G401 (cell line): ENCODE measurements at regions not wholly inside any gene's neighbourhood (a gene's known extent, or its start where the extent isn't known, plus 50 kb on each side); places are given as distances from the start of the nearest gene placed in this dataset.

ENCODE experiments used
- DNase-seq: peaks from one replicate; pipeline ENCODE4 v3.0.0-alpha.2; 2015; ENCODE audit warnings: low spot score
- in situ Hi-C: cut with HindIII; loops from 2 replicates; pipeline ENCODE4 v1.10.0; 2016; ENCODE audit warnings: low sequenced_read_pairs, mixed read lengths

DNA sequence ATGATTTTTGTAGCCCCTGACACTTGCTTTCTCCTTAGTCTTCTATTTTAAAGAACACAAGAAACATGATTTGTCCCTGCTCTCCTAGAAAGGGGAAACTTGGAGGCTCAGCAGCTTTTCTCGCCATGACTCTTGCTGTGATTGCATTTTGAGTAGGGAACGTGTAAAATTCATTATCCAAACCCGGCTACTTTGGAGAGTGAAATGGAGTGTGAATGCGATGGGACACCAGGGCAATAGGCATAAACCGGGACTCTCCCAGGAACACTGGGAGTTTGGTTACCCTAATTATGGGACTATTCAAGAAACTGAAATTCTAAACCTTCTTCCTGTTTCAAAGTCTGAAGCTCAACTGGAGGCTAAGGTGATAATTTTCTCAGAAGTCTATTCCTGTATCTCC, 181.7 kb upstream of the RFC3 start:
- DNase-seq: no peak
- in situ Hi-C loops: no loop called here

DNA sequence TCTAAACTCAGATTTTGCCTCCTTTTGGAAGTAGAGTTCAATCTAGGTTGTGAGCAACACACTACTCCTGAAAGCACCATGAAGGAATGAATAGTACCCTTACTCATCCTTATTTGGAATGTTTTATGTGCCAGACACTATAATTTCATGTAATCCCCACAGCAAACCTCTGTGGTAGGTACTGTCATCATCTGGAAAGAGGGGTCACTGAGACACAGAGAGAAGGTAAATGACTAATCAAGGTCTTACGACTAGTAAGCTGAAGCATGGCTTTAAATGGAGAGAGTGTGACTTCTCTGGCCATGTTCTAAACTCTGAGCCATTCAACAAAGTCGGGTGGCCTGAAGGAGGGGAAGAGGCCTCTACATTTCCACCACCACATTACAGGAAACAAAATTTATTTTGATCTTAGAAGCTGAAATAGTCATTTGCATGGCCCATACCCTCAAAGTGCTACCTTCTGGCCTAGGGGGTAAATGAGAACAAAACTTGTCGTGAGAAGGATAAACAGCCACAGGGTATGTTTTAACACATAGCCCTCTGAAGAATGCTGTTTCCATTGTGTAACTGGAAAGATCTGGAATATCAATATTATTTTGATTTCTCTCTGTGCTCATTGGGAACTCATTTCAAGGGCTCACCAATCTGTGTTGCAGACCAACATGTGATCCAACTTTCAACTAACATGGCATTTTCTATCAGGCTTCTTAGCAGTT, 180.8 kb upstream of the RFC3 start:
- in situ Hi-C loops: no loop called here
- no peak for DNase-seq

DNA sequence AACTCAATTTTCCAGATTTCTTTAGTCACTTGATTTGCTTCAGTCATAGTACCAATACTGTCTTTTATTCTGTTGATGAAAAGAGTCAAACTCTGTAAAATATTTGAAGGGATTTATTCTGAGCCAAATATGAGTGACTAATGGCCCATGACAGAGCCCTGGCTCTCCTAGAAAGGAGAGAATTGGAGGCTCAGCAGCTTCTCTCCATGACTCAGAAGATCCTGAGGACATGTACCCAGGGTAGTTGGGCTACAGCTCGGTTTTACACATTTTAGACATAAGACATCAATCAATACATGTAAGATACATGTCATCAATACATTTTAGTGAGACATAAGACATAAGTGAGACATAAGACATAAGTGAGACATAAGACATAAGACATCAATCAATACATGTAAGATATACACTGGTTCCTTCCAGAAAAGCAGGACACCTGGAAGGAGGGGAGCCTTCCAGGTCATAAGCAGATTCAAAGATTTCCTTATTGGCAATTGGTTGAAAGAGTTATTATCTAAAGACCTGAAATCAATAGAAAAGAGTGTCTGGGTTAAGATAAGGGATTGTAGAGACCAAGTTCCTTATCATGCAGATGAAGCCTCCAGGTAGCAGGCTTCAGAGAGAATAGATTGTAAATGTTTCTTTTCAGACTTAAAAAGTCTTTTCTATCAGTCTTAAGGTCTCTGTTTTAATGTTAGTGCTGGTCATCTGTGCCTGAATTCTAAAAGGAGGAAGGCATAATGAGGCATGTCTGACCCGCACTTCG, 179.8 kb upstream of the RFC3 start:
- in situ Hi-C loops: no loop called here
- no peak for DNase-seq

DNA sequence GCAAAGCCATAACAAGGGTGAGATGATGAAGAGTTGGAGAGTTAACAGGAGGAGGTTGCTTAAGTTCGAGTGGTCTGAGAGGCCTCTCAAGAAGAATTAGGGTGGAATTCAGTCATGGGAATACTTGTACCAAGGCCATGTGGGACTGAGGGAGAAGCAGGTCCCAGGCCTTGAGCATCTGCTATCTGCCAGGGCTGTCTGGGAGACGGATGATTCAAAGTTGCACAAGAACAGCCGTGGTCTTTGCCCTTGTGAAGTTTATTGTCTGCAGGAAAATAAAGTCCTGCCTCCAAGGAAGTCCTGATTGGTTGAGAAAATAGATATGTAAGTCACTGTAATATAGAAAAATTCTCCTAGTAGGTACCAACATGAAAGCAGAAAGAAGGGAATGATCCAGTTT, 178.8 kb upstream of the RFC3 start:
- in situ Hi-C loops: no loop called here
- DNase-seq: no peak

DNA sequence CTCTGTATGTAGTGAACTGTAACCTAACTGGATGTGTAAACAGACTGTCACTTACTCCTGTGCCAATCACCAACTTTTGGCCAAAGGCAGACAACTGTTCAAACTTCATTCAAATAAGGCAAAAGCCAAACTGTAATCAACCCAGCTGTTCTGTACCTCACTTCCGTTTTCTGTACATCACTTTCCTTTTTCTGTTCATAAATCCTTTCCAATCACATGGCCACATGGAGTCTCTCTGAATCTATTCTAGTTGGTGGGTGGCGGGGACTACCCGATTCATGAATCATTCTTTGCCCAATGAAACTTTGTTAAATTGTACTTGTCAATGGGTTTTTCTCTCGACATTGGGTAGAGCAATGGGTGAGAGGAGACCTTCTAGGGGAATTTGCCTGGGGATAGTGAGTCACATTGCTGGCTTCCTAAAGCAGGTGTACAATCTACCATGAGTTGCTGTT, 178.3 kb upstream of the RFC3 start:
- in situ Hi-C loops: no loop called here
- no peak for DNase-seq

DNA sequence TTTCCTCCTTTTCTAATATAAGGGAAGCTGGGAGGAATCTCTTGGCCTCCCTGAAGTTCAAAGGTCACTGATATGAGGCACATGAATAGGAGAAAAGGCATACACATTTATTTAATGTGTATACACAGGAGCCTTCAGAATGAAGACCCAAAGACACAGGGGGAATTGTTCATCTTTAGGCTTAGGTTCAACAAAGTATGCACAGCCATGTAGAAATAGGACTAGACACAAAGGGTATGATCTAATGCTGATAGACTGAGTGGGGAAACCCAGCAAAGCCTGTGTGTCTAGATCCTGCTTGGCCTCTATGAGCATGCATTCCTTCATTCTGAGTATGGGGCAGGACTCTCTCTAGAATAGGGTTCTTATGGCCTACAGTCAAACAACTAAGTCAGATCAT, 177.1 kb upstream of the RFC3 start:
- DNase-seq: no peak
- in situ Hi-C loops: no loop called here

DNA sequence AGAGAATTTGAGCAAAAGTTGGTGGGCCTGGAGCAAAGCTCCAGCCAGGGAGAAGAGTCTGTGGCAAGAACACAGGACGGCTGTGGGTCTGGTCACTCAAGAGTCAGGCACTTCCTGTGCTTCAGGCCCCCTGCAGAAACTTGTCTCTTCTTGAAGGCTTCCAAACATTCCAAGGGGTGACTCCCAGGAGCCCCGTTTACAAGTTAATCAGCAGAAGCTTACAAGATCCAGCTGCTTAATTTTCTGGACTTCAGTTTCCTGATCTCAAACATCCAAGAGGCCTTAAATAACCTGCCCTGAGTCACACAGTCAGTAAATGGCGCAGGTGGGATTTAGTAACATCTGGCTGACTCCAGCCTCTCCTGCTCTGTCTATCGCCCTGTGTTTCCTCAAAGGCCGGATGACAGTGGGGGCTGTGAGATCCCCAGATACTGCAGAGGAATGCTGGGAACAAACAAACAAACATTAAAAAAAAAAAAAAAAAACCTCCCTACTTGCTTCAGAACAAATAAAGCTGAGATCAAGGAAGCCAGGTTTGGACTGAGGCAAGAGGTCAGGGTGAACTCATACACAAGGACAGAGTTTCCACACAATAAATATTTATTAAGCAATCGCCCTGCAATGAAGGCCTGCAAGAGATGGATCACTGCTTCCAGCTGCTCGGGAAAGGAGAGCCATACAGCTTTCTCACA, 175.4 kb upstream of the RFC3 start:
- in situ Hi-C loops: no loop called here

DNA sequence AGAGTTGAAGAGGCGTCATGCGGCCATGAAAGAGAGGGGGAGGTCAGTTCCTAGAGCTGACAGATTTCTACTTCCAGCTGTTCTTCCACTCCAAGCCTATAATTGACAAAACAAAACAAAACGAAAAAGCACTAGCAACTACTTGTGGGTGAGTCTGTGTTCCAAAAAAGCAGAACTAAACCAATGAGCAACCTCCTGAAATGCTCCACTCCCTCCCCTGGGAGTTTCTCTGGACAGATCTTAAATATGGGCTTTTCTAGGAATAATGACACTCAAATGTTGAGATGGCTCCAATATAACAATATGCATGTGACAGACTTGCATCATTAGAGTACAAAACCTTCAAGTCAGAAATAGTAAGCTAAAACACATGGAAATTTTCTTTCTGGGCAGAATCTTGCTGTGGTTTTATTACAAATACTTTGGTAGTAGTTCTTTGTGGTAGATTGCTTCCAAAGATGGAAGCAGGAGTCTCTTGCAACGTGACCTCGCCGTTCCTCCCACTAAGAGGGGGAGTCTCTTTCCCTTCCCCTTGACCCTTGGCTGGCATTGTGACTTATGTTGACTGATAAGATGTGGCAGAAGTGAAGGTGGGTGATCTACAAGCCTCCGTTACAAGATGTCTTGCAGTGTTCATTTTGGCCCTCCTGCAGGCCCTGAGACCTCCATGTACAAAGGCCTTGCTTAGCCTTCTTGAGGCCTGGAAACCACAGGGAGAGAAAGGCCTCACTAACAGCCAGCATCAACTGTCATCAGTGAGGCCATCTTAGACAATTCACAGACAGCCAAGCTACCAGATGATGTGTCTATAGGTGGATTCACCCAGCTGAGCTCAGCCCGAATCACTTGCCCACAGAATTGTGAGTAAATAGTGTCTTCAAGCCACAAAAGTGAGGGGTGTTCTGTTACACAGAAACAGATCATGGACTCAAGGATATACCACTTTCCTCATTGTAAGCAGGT, 173.1 kb upstream of the RFC3 start:
- no peak for DNase-seq
- in situ Hi-C loops: no loop called here

More for the DNA sequence above, 175.4 kb upstream of the RFC3 start:
- no peak for DNase-seq

DNA sequence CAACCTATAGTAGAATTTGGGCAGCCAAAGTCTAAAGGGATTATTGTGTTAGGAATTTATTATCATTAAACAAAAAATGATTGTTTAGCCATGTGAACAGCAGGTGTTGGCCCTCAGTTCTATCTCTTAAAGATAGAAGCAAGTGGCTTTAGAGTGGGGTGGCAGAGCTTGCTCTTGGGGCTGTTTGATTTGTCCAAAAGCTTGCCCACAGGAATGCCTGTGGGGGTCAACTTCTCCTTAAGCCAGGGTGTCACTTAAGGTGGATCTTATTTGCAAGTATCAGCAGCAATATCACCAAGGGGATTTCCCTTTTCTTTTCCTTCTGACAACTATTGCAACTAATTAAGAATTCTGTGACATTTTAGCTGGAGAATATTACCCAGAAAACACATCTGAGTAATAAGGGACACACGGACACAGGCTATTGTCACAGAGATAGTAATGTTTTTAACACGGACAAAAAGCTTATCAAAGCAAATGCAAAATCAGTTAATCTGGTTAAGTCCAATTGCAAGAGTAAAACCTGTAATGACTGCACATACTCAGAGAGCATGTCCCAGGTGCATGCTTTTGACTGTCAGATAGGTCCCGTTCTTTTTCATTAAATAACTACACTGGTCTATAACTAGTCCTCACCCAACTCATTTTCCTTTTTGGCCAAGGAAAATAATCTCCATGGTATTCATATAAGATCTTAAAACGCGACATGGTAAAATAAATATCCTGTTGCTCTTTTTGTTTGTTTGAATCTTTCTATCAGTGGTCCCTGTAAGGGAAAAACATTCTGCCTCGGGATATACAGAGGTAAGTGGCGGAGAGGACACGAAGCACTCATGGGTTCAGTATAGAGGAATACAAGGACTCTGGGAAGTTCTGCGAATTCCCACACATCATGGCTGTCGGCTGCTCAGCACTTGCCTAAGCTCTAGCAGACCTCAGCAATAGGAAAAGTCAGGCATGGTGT, 172.1 kb upstream of the RFC3 start:
- in situ Hi-C loops: no loop called here
- no peak for DNase-seq

DNA sequence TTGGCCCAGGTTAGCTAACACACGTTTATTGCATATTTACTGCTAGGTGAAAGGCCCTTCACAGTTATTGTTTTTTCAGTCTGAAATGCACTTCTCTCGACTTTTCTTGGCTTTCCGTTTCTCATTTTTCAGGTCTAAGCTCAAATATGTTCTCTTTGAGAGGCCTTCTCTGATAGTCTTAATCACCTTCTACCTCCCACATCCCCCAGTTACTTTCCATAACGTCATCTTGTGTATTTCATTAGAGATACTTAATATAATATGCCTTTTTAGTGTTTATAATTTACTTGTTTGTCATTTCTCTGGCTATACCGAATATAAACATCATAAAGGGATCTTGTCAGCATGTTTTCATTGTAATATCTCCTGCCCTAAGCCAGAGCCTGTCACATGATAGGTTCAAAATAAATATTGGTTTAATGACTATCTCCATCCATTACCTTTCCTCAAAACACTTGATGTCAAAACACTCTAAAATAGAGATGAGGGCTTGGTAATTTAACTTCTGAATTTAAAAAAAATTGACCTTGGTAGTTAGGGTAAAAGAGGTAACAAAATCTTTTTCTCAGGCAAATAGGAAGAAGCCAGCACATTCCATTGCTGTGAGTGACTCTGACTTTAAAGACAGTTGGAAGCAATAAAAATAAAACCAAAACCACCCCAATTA, 168.6 kb upstream of the RFC3 start:
- DNase-seq: no peak
- in situ Hi-C loops: no loop called here

DNA sequence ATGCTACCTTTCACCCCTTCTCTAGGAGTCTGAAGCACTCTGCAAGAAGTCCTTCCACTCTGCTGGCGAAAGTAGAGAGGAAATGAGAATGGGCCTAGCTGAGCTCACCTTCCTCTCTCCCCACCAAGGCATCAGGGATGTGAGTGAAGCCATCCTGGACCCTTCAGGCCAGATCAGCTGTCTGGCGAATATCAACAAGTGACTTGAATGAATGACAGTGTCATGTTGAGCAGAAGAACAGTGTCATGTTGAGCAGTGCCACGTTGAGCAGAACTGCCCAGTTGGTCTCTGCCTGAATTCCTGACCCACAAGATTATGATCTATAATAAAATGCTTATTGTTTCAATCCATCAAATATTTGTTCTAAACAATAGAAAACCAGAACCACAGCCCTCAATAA, 166.2 kb upstream of the RFC3 start:
- no peak for DNase-seq
- in situ Hi-C loops: no loop called here

DNA sequence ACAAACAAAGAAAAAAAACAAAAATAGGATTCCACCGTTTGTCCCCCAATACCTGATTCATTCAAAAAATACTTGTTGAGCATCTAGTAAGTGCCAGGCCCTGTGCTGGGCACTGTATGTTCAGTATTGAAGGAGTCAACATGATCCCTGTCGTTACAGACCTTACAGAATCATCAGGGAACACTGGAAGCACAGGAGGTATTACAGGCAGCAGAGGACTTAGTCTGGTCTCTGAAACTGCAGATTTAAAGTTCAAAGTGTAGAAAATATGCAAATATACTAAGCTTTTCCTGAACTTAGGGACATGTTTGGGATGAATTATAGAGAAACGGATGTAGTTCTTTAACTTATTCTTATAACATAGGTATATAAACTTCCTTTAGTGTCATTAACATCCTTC, 160.7 kb upstream of the RFC3 start:
- no peak for DNase-seq
- in situ Hi-C loops: no loop called here

DNA sequence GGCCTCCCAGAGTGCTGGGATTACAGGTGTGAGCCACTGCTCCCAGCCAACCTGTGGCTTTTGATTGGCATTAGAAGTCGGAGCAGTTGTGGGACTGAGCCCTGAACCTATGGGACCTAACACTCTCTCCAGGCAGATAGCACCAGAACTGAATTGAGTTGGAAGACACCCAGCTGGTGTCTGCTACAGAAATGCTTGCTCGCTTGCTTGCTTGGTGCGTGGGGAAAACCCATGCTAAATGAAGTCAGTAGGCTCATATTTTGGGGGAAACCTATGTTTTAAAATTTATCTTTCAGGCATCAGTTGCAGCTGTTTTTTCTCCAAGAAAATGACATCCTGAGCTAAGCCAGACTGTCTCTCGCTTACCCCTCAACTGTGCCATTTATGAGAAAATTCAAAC, 158.5 kb upstream of the RFC3 start:
- no peak for DNase-seq
- in situ Hi-C loops: no loop called here

DNA sequence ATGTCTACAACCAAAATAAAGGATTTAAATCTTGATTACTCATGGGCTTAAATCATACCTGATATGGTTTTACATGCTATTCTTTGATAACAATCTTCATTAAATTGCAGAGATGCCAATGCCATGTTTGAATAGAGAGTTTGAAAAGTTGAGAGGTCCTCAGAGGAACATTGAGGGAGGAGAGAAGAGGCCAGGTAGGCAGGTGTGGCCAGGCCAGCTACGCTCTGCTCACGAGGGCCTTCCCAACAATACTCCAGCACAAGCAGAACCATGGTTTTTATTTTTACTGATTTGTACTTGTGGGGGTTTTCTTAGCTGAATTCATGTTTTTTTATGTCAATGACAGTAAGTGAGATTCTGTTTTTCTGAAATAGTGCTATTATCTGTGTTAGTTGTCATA, 158.1 kb upstream of the RFC3 start:
- DNase-seq: no peak

DNA sequence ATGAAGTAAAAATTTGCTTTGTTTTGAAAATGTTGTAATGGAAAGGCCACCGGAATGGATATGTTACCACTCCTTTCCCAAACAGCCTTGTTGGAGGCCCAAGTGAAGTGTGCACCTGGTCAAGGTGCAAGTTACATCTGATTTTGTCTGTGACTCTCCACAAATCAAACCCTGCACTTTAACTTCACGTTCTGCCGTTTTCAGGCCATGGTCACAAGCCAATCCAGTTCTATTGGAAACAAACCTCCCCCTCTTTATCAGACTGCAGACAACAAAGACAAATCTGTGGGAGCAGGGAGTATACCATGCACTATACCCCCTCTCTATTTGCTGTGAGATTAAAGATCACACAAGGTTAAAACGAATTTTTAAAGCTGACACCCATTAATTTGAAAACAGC, 155.6 kb upstream of the RFC3 start:
- in situ Hi-C loops: no loop called here
- DNase-seq: no peak

More for the DNA sequence above, 158.1 kb upstream of the RFC3 start:
- in situ Hi-C loops: no loop called here

DNA sequence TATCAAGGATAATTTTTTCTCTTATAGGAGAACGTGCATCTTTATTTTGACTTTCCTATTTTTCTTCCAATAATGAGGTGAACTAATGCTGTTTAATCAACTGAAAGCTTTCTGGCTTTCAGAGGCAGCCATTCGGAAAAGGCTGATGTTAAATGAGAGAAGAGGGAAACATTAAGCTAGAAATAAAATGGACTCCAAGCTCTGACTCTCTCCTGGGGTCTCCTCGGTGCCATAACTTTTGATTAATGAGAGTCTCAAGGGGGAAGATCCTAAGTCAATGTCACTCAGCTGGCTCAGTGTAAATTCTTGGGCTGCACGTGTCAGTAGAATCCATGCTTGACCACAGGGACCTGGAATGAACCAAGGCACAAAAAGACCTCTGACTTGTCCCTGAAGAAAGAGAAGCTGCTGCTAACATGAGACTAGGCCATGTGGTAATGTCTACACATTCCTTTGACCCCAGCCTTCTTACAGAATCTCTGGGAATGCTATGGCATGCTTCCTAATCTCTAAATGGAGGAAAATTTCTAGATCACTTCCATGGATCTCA, 152.2 kb upstream of the RFC3 start:
- in situ Hi-C loops: no loop called here
- no peak for DNase-seq

DNA sequence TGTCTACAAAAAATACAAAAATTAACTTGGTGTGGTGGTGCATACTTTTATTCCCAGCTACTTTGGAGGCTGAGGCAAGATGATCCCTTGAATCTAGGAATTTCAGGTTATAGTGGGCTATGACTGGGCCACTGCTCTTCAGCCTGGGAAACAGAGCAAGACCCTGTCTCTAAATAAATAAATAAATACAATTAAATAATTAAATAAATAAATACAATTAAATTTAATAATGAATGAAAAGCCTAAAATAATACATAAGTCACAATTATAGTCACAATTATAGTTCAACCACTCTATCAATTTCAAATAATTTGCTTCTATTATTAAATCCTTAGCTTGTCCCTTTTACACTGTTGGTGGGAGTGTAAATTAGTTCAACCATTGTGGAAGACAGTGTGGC, 146.4 kb upstream of the RFC3 start:
- DNase-seq: no peak
- in situ Hi-C loops: no loop called here
